Fibroblast of mammary gland (primary cell): ENCODE measurements at regions not wholly inside any gene's neighbourhood (a gene's known extent, or its start where the extent isn't known, plus 50 kb on each side); places are given as distances from the start of the nearest gene placed in this dataset.
"Not testable (repeated sequence)": the region's sequence is repeated elsewhere in the genome, so short reads cannot be mapped to it uniquely, and the experiment has no call there.

Experiments
- DNase-seq: peaks from one replicate; pipeline ENCODE4 v3.0.0-alpha.2; 2010; ENCODE audit warnings: low read depth
- H3K4me3 ChIP-seq: 2 replicates; pipeline ENCODE4 v1.5.1; 2011; ENCODE audit warnings: low read depth, mild to moderate bottlenecking, low read length, moderate library complexity; ENCODE audit not compliant: control insufficient read depth
- CTCF ChIP-seq: conservative IDR thresholded peaks from 2 replicates; pipeline ENCODE4 v1.5.1; 2011; ENCODE audit warnings: low read depth, low read length, inconsistent platforms; ENCODE audit not compliant: control insufficient read depth, insufficient read depth

DNA sequence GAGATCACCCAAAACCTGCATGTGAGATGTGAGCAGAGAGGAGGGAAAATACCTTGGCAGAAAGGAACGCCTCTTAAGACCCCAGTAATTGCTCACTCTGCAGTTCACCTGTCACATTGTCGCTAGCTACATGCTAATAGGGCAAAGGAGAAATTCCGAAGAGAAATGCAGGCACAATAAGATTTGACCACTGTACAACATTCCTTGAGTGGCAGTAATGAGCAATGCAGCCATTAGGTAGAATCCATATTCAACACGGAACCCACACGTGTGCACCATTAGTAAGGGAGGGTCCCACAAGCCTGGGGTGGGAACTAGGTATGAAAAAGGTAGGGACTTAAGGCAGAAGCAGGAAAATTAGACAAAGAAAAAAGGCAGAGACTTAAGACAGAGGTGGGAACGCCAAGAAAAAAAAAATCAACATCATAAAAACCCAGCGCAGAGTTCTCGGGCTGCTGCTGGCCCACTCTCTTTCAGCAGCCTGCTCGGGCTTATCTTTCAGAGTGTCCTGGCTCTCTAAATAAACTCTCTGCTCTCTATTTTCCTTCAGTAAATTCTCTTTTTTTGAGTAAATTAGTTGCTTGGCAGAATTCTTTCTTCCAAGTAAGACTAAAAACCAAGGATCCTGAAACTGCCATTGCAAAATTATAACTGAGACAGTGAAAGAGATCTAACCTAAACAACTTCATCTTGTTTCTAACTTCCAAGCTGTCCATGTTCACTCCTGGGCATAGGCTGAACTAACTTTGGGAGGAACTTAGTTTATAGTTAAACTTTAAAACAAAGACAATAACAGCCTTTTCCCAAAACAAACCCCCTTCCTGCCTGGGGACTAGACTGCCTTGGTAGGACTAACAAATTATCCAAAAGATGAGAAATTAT lies 116.5 kb downstream of the CD24 start:
- H3K4me3 ChIP-seq: no peak overlapping the region
- DNase-seq: no peak

DNA sequence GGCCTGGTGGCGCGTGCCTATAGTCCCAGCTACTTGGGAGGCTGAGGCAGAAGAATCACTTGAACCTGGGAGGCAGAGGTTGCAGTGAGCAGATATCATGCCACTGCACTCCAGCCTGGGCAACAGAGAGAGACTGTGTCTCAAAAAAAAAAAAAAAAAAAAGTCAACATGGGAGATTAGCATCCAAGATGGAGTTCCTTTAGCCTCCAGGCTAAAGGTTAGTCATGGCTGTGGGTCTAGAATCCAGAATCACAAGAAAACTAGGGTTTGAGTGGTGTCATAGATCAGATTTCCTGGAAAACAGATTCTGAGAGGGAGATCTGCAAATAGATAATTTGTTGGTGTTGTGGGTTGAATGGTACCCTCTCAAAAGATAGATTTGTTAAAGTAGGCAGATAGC lies 117.2 kb downstream of the CD24 start:
- not testable (repeated sequence) for H3K4me3 ChIP-seq, DNase-seq

More for the DNA sequence above, 116.5 kb downstream of the CD24 start:
- no peak for TF ChIP-seq CTCF

- no peak for DNase-seq
- no peak overlapping the region for H3K4me3 ChIP-seq
- no peak for TF ChIP-seq CTCF
These were observed 118.2 kb downstream of the CD24 start for GRCh38 chr6:106856227-106856874.

DNA sequence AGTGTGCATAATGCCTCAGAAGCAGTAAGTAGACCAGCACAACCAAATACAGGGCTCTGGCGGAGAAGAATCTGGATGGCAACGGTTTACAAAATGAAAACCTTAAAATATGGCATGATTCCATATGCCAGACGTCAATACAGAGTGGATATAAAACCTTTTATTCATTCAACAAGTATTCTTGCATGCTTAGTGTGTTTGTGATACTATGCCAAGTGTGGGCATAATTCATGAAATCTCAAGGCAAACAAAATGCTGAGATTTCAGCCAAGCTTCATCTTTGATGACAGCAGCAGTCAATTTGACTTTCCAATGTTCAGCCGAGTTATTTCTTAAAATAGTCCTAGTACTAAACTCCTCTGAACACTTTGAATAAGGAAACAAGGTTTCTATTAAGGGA lies 119.4 kb downstream of the CD24 start:
- TF ChIP-seq CTCF: no peak
- H3K4me3 ChIP-seq: no peak overlapping the region
- DNase-seq: no peak

- TF ChIP-seq CTCF: no peak
- H3K4me3 ChIP-seq: no peak overlapping the region
- no peak for DNase-seq
These were observed 124.7 kb downstream of the CD24 start for GRCh38 chr6:106849676-106850332.

DNA sequence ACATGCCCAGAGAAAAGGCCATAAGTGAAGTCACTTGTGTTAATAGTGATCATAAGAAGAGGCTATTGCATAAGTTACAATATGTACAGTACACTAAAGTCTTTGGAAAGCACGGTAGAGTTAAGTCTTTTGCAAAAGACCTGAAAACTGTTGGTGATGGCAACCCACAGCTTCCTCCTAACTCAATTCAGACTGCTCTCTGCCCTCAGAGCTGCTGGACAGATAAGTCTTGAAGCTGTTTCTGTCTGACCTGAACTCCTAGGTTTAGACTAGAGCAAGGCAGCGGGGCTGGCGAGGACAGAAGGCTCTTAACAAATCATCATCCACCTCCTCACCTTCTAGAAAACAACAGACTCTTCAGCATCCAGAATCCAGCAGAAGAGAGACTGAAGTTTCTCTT lies 125.4 kb downstream of the CD24 start:
- no peak overlapping the region for H3K4me3 ChIP-seq
- no peak for TF ChIP-seq CTCF
- DNase-seq: no peak

- no peak for TF ChIP-seq CTCF
- no peak for DNase-seq
- no peak overlapping the region for H3K4me3 ChIP-seq
These were observed 127.4 kb downstream of the CD24 start for GRCh38 chr6:106847116-106847515.
